Stimulated activated CD4-positive, alpha-beta T cell treated with anti-CD3 and anti-CD28 coated beads, Interleukin-12 subunit alpha, Interleukin-12 subunit beta, amount 100 ng/mL, for 4 hours (primary cell): ENCODE measurements at regions not wholly inside any gene's neighbourhood (a gene's known extent, or its start where the extent isn't known, plus 50 kb on each side); places are given as distances from the start of the nearest gene placed in this dataset.

Source experiments
- DNase-seq: peaks from one replicate; pipeline ENCODE4 v3.0.0-alpha.2; 2020

DNA sequence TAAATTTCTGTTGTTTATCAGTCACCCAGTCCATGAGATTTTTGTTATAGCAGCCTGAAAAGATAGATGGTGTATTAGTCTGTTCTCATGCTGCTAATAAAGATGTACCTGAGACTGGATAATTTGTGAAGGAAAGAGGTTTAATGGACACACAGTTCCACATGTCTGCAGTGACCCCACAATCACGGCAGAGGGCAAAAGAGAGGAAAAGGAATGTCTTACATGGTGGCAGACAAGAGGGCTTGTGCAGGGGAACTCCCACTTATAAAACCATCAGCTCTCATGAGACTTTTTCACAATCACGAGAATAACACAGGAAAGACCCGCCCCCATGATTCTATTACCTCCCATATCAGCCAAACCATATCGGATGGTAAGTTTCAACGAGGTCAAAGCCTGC, 309.2 kb downstream of the LIG4 start:
- DNase-seq: no peak

- no peak for DNase-seq
Observed at GRCh38 chr13:107901996-107902562, 313.3 kb downstream of the LIG4 start.

DNA sequence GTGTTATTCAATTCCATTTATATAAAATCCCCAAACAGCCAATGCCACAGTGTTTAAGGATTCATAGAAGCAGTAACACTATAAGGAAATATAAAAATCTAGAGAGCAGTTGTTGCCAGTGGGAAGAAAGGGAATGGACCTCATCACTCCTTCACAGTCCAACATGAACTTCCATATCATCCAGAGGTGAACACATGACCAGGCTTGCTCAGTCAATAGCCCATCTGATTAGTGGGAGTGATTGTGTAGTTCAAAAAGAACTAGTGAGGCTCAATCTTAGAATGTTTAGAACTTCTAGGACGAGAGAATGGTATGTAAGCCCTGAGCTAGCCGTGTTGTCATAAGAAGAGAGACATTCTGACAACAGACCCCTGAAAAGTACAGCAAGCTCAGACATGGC, 314.1 kb downstream of the LIG4 start:
- no peak for DNase-seq

DNA sequence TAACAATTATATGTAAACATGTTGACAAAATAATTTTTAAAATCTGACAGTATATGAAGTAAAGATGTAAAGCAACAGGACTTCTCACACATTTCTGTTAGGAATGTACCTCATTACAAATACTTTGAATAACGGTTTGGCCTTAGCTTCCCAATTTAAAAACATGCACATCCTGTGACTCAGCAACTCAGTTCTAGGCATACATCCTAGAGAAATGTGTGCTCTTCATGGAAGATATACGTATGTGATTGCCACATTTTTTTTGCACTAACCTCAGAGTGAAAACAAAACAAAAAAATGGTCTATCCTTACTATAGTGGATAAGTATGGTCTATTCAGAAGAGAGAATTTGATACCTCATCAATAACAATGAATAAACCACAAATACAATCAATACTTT, 314.6 kb downstream of the LIG4 start:
- no peak for DNase-seq

- no peak for DNase-seq
Observed at GRCh38 chr13:107886118-107886517, 329.2 kb downstream of the LIG4 start.

DNA sequence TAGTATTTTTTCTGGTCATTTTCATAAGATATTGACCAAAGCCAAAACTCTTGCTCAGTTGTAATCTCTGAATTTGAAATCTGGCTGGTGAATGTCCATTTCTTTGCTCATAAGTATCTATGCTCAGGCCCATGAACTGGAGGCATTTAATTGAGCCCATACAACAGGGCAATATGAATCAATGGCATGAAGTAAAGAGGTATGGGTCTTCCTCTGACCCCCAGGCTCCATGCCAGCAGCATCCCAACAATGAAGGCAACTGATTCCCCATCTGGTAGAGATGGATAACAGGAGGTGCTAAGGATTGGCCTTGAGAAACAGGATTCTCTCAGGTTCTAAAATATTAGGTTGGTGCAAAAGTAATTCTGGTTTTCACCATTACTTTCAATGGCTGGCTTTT, 330.8 kb downstream of the LIG4 start:
- no peak for DNase-seq

GRCh38 chr13:107883561-107884175, 331.7 kb downstream of the LIG4 start:
- DNase-seq: no peak

- no peak for DNase-seq
Observed at GRCh38 chr13:107882708-107883560, 332.4 kb downstream of the LIG4 start.

DNA sequence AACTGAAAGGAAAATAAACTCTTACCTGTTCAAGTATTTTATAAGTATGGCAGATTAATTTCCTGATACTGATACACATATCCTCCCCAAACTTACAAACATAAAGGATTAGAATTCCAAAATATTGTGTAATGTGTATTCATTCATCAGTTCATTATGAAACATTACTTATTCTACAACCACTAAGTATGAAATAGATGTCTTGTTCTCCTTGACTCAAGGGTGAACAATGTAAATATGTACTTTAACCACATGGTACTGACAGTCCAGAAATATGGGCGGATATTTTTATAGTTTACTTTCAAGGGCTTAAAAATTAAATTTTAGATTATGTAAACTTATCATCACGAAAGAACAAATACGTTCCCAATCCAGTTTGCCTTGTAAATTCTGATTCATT, 334.0 kb downstream of the LIG4 start:
- DNase-seq: no peak

DNA sequence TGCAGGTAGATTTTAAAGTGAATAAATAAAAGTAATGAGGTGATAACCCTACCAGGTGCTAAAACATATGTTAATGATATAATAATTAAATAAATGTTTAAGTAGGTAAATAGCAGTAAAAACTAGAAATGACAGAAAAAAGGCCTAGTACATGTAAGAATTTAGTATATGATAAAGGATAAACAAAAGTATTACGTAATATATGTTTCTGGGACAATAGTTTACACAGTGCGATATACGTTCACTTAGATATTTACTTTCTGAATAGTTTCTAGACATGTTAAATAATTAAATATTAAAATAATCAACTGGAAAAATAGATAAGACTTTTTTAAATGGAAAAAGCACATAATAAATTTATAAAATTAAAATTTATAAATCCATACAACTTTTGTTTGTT, 340.9 kb downstream of the LIG4 start:
- DNase-seq: no peak

- no peak for DNase-seq
Observed at GRCh38 chr13:107873926-107874325, 341.4 kb downstream of the LIG4 start.

DNA sequence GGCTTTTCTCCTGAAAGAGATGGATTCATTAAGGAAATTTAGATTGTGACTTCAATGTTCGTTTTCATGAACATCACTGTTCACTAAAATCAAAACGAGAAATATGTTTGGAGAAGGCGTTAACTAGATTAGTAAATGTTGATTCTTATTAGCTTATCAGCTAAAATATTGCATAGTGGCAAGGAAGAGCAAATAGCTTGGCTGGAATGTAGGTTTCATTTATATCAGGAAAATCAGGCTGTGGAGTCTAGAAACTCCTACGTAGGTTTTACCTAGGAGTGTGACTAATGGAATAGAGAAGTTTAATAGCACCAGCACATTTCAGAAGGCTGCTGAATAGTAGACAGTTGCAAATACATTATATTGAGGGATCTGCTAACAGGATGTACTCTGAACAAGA, 344.9 kb downstream of the LIG4 start:
- no peak for DNase-seq

GRCh38 chr13:107867701-107868661, 347.4 kb downstream of the LIG4 start:
- no peak for DNase-seq

DNA sequence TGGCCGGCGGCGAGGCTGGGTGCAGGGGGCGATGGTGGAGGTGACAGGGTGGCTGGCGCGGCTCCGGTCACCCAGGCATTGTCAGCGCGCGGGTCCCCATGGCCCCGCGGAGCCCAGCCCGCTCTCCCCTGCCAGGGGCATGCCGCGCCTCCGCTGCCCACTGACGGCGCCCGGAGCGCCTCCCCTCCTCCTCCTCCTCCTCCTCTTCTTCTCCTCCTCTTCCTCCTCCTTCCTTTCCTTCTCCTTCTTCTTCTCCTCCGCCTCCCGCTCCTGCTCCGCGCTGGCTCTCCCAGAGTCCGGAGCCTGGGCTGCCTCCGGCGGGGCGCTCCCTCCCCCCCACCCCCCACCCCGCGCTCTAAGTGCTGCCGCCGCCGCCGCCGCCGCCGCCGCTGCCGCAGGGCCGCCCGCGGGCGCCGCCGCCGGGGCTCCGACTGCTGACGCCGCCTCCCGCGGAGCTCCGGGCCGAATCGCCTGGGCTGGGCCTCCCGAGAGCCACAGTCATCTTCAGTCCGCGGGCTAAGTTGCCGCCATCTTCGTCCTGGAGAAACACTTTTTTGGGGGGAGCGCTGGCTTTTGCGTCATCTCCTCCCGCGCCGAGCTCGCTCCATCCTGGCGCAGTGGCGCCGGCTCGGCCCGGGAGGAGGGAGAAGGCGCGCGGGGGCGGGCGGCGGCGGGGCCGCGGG, 348.3 kb downstream of the LIG4 start:
- no peak for DNase-seq

DNA sequence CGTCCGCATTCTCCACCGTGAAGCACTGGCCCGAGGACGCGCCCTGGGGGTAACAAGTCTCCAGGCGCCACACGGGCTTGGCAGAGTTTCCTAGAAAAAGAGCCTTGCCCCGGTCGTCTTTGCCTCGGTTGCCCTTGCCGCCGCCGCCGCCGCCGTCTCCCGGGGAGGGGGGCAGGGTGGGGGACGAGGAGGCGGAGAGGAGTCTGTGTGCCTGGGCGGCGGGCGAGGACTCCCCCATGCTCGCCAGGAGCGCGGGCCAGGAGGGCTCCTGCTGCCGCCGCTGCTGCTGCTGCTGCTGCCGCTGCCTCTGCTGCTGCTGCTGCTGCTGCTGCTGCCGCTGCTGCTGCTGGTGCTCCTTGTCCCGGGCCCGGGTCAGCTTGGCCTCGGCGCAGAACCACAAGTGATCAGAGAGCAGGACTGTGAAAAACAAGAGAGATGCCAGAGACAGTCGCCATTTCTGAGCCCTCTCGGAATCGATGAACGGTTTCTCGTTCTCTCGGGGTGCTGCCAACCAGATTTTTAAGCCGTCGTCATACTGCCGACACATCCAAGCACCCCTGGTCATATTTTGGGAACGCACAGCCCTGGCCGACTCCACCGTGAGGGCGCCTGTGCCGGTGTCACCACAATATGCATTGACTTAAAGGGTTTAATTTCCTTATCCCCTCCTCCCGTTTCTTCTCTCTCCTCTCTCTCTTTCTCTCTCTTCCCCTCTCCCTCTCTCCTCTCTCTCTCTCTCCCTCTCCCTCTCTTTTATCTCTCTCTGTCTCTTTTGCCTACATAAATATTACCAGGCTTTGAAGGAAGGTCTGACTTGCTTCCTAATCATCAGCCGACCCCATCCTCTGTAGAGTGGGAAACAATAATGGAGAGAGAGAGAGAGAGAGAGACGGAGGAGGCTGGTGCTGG, 349.1 kb downstream of the LIG4 start:
- no peak for DNase-seq

DNA sequence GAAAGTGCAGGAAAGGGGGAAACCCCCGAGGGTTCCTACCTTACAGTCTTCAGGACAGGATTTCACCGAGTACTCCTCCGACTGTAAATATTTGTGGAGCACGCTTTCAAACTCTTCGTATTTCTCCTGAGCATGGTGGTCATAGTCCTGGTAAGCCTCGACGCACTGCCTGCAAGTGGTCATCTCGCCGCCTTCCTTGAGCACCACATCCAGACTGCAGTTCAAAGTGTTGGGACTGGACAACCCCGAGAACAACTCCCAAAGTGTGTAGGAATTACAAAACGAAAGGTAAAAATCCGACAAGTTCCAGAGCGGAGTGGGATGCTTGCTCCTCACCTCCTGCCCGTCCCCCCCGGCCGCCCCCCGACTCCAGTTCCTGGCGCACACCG, 349.7 kb downstream of the LIG4 start:
- no peak for DNase-seq

GRCh38 chr13:107865318-107865575, 350.1 kb downstream of the LIG4 start:
- no peak for DNase-seq

GRCh38 chr13:107864543-107865317, 350.6 kb downstream of the LIG4 start:
- DNase-seq: no peak

GRCh38 chr13:107860284-107860683, 355.1 kb downstream of the LIG4 start:
- DNase-seq: no peak

GRCh38 chr13:107854880-107855279, 360.5 kb downstream of the LIG4 start:
- no peak for DNase-seq

- no peak for DNase-seq
Observed at GRCh38 chr13:107852072-107852471, 363.3 kb downstream of the LIG4 start.
